B cell (primary cell): ENCODE measurements at regions not wholly inside any gene's neighbourhood (a gene's known extent, or its start where the extent isn't known, plus 50 kb on each side); places are given as distances from the start of the nearest gene placed in this dataset.

Experiments used
- ATAC-seq: fragments of 200-7000 bp; cut with Tn5 transposase; one replicate; pipeline ENCODE4 v1.10.0; 2021; ENCODE audit warnings: low read depth, mild to moderate bottlenecking, moderate number of reproducible peaks, moderate library complexity
- CTCF ChIA-PET: fragments of 350-600 bp; sonication (Branson Sonifier 250); formaldehyde crosslinking; loops from one replicate; lab custom pipeline; 2021; ENCODE audit warnings: antibody characterized with exemption, inconsistent platforms; lab: Charles Lee
- POLR2A ChIA-PET: fragments of 350-600 bp; sonication (Branson Sonifier 250); formaldehyde crosslinking; loops from one replicate; lab custom pipeline; 2021; ENCODE audit warnings: antibody characterized with exemption; lab: Charles Lee
- DNase-seq: peaks from one replicate; pipeline ENCODE4 v3.0.0; 2013
- H2AFZ ChIP-seq: 2 replicates; pipeline ENCODE4 v1.6.1; 2012; ENCODE audit warnings: mild to moderate bottlenecking, low read depth, low read length; ENCODE audit not compliant: insufficient read depth, poor library complexity, severe bottlenecking
- H3K27ac ChIP-seq, 2 donors: 1 replicate in 1 of 2; 2 replicates in 1 of 2; pipeline ENCODE4 v1.5.1; 2012 to 2013; ENCODE audit warnings: low read length in 2 of 2, mild to moderate bottlenecking in 2 of 2, moderate library complexity in 1 of 2
- H3K27me3 ChIP-seq, 4 experiments: fragments of 200-600 bp in 1 of 4; sonication (generic) in 1 of 4; replicated peaks in 1 of 4; 1 replicate in 2 of 4; 2 replicates in 2 of 4; pipeline versions ENCODE4 v1.6.1 to v1.7.0; 2013 to 2016; ENCODE audit warnings: low read length in 3 of 4, mild to moderate bottlenecking in 2 of 4, mixed read lengths in 1 of 4, moderate library complexity in 1 of 4; ENCODE audit not compliant: insufficient read depth in 4 of 4, control insufficient read depth in 3 of 4; ENCODE audit errors: control extremely low read depth in 1 of 4
- H3K36me3 ChIP-seq, 2 experiments: replicated peaks in 1 of 2; 1 replicate in 1 of 2; 2 replicates in 1 of 2; pipeline versions ENCODE4 v1.6.1 to v1.7.1; 2013; ENCODE audit warnings: low read length in 1 of 2; ENCODE audit not compliant: insufficient read depth in 2 of 2, control insufficient read depth in 1 of 2; ENCODE audit errors: control extremely low read depth in 1 of 2, extremely low read depth in 1 of 2
- H3K4me1 ChIP-seq, 2 donors: fragments of 200-600 bp in 1 of 2; sonication (generic) in 1 of 2; 1 replicate in 1 of 2; 2 replicates in 1 of 2; pipeline versions ENCODE4 v1.5.1 to v1.6.1; 2013 to 2017; ENCODE audit warnings: low read length in 2 of 2; ENCODE audit not compliant: control insufficient read depth in 2 of 2, insufficient read depth in 2 of 2
- H3K4me2 ChIP-seq: replicated peaks from 2 replicates; pipeline ENCODE3; 2012; ENCODE audit warnings: mild to moderate bottlenecking, low read depth, low read length; ENCODE audit not compliant: poor library complexity, severe bottlenecking
- H3K4me3 ChIP-seq, 5 experiments: fragments of 200-600 bp in 1 of 5; sonication (generic) in 1 of 5; 1 replicate in 3 of 5; 2 replicates in 2 of 5; pipeline versions ENCODE4 v1.5.1 to v1.7.0; 2011 to 2016; ENCODE audit warnings: low read length in 4 of 5, mild to moderate bottlenecking in 4 of 5, low read depth in 2 of 5, control low read depth in 1 of 5, moderate library complexity in 1 of 5; ENCODE audit not compliant: insufficient read depth in 1 of 5; ENCODE audit errors: control extremely low read depth in 1 of 5, extremely low read depth in 1 of 5
- H3K79me2 ChIP-seq: fragments of 200-600 bp; sonication (generic); one replicate; pipeline ENCODE4 v1.6.0; 2016; ENCODE audit warnings: low read length; ENCODE audit not compliant: control insufficient read depth, insufficient read depth
- H3K9ac ChIP-seq: fragments of 200-600 bp; sonication (generic); 2 replicates; pipeline ENCODE4 v1.6.1; 2017; ENCODE audit warnings: mild to moderate bottlenecking, low read length, moderate library complexity
- H3K9me3 ChIP-seq, 3 donors: one replicate each; pipeline versions ENCODE4 v1.6.1 to v1.7.1; 2013; ENCODE audit warnings: low read length in 2 of 3; ENCODE audit not compliant: control insufficient read depth in 2 of 3, insufficient read depth in 1 of 3; ENCODE audit errors: control extremely low read depth in 1 of 3
- H4K20me1 ChIP-seq: 2 replicates; pipeline ENCODE4 v1.6.0; 2012; ENCODE audit warnings: mild to moderate bottlenecking, low read length; ENCODE audit not compliant: insufficient read depth, control insufficient read depth, poor library complexity, severe bottlenecking
- H3K27ac Mint-ChIP-seq: one replicate; pipeline ENCODE4 v1.8.0; 2021; ENCODE audit warnings: mixed read lengths
- H3K27me3 Mint-ChIP-seq: one replicate; pipeline ENCODE4 v1.8.0; 2021; ENCODE audit warnings: mixed read lengths
- H3K4me1 Mint-ChIP-seq: one replicate; pipeline ENCODE4 v1.8.0; 2021; ENCODE audit warnings: mixed read lengths
- H3K4me3 Mint-ChIP-seq: one replicate; pipeline ENCODE4 v1.8.0; 2021; ENCODE audit warnings: mixed read lengths
- H3K9me3 Mint-ChIP-seq: one replicate; pipeline ENCODE4 v1.8.0; 2022; ENCODE audit warnings: mixed read lengths; ENCODE audit not compliant: insufficient read depth
- EZH2 ChIP-seq: IDR thresholded peaks from 2 replicates; pipeline ENCODE4 v1.6.1; 2012; ENCODE audit warnings: borderline replicate concordance, low read depth, mild to moderate bottlenecking, moderate library complexity, low read length; ENCODE audit not compliant: insufficient read depth, poor library complexity, severe bottlenecking
- WGBS: methylation state at CpG from one replicate; pipeline ENCODE4 v1.1.5; 2013; ENCODE audit warnings: missing lambda C conversion rate; ENCODE audit not compliant: insufficient coverage; 5-methylcytosine and 5-hydroxymethylcytosine counted together
- intact Hi-C: fragments of 100-400 bp; cut with micrococcal nuclease; formaldehyde crosslinking; loops from one replicate; pipeline ENCODE4 v1.10.0; 2022
- TF ChIP-seq, protein P1 (sequence below): fragments of 200-600 bp; IDR thresholded peaks from one replicate; pipeline ENCODE4 v1.8.0; 2022; ENCODE audit warnings: antibody characterized with exemption, mild to moderate bottlenecking

DNA sequence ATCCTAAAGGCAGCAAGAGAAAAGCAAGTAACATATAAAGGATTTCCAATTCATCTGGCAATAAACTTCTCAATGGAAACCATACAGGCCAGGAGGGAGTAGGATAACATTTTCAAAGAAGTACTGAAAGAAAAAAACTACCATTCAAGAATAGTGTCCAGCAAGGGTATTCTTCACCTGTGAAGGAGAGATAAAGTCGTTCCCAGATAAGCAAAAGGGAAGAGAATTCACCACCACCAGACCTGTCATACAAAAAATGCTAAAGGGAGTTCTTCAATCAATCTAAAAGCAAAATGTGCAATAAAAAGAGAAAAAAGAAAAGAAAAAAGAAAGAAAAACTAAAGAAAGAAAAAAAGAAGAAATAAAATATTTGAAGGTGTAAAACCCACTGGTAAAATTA, 228.9 kb upstream of the AMIGO2 start:
- H3K27me3 ChIP-seq, result no peaks in the 10 kb centered on the region
- peaks cover 8% of the 10 kb centered on the region for H3K79me2 ChIP-seq
- H3K4me3 ChIP-seq, result no peak overlapping the region
- TF ChIP-seq, protein P1, sequence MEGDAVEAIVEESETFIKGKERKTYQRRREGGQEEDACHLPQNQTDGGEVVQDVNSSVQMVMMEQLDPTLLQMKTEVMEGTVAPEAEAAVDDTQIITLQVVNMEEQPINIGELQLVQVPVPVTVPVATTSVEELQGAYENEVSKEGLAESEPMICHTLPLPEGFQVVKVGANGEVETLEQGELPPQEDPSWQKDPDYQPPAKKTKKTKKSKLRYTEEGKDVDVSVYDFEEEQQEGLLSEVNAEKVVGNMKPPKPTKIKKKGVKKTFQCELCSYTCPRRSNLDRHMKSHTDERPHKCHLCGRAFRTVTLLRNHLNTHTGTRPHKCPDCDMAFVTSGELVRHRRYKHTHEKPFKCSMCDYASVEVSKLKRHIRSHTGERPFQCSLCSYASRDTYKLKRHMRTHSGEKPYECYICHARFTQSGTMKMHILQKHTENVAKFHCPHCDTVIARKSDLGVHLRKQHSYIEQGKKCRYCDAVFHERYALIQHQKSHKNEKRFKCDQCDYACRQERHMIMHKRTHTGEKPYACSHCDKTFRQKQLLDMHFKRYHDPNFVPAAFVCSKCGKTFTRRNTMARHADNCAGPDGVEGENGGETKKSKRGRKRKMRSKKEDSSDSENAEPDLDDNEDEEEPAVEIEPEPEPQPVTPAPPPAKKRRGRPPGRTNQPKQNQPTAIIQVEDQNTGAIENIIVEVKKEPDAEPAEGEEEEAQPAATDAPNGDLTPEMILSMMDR, result no peak
- no peak for TF ChIP-seq EZH2
- POLR2A ChIA-PET, result no interaction called here
- no peak overlapping the region for H2AFZ ChIP-seq
- intact Hi-C loops, result loop anchor here (5.0 kb wide), 1 partner anchor 116 kb away; no protein-coding TSS in a partner anchor
- peaks cover 18 to 30% of the 10 kb centered on the region in 2 donors for H3K4me1 ChIP-seq
- H3K27ac Mint-ChIP-seq, result peak overlapping the region; percentile 53
- CTCF ChIA-PET, result interaction anchor here (1.0 to 1.3 kb wide), 3 partner anchors 89 to 276 kb away, joined by 4 to 6 read pairs (median 4); no protein-coding TSS in a partner anchor
- H3K27ac ChIP-seq, result no peak overlapping the region
- peak overlapping the region; percentile 10 for H3K4me3 Mint-ChIP-seq
- H4K20me1 ChIP-seq, result no peaks in the 10 kb centered on the region
- H3K4me1 Mint-ChIP-seq, result peaks cover 53% of the 10 kb centered on the region
- H3K9ac ChIP-seq, result no peak overlapping the region
- no peaks in the 10 kb centered on the region for H3K27me3 Mint-ChIP-seq
- DNase-seq (no peak), ATAC-seq (no peak)
- H3K4me2 ChIP-seq, result no peak overlapping the region
- H3K9me3 ChIP-seq, result peaks cover 1 to 22% (median 4%) of the 10 kb centered on the region in 3 donors
- no peaks in the 10 kb centered on the region for H3K36me3 ChIP-seq
- no peaks in the 10 kb centered on the region for H3K9me3 Mint-ChIP-seq
- WGBS, result no CpG with 5 or more reads among the region's 1 CpG

DNA sequence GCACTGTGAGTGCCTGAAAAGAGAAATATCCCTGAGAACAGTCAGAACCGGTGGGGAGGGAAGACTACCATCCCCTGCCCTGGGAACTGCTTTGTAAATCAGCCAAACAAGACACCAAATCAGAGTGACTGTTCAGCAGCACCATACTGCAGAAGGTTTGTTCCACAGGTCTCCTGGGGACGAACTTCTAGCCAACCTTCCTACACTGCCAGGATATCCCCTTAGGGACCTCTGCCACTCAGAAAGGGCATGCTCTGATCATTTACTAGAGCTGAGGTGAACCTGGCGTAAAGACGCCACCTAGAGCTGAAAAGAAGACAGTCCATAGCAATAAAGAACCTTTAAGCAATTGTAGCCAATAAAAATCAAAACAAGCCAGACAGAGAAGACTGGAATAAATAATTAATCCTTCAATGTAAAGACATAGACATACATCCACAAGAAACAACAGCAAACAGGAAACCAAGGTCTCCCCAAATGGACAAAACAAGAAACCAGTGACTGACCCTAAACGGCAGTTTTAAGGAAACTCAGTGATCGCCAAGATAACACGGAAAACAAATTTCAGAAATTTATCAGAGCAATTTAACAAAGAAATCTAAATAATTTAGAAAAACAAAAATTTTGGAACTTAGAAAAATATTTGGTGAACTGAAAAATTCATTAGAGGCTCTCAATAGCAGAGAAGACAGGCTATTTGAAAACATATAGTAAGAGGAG, 228.1 kb upstream of the AMIGO2 start:
- H3K9me3 Mint-ChIP-seq, result no peaks in the 10 kb centered on the region
- peak overlapping the region; percentile 73 to 74 for H3K27ac ChIP-seq
- H3K27ac Mint-ChIP-seq, result peak overlapping the region; percentile 90
- peak overlapping the region; percentile 68 for H3K9ac ChIP-seq
- intact Hi-C loops, result loop anchor here (1.0 to 5.0 kb wide), 8 partner anchors 39 to 276 kb away; partner anchors contain the start of genes AMIGO2 and PCED1B
- ATAC-seq (peak; percentile 84), DNase-seq (peak; percentile 84)
- H3K4me1 ChIP-seq, result peaks cover 10 to 29% of the 10 kb centered on the region in 2 donors
- H3K4me1 Mint-ChIP-seq, result peaks cover 53% of the 10 kb centered on the region
- peaks cover 8% of the 10 kb centered on the region for H3K79me2 ChIP-seq
- H3K27me3 Mint-ChIP-seq, result no peaks in the 10 kb centered on the region
- ChIA-PET CTCF (interaction anchor here (1.0 to 2.4 kb wide), 28 partner anchors 9 to 275 kb away, joined by 3 to 66 read pairs (median 5); partner anchors contain the start of genes AMIGO2 and PCED1B), POLR2A (interaction anchor here (0.9 to 1.2 kb wide), 5 partner anchors 39 to 225 kb away, joined by 3 to 4 read pairs (median 4); no protein-coding TSS in a partner anchor)
- H3K4me3 ChIP-seq, result peak overlapping the region; percentile 64 to 90 (median 73)
- H3K4me2 ChIP-seq, result peak overlapping the region; percentile 81
- no peaks in the 10 kb centered on the region for H4K20me1 ChIP-seq
- TF ChIP-seq, protein P1, result peak; percentile 76
- no peak for TF ChIP-seq EZH2
- peak overlapping the region; percentile 94 for H3K4me3 Mint-ChIP-seq
- H3K36me3 ChIP-seq, result no peaks in the 10 kb centered on the region
- peaks cover 1 to 26% (median 4%) of the 10 kb centered on the region in 3 donors for H3K9me3 ChIP-seq
- no peaks in the 10 kb centered on the region for H3K27me3 ChIP-seq
- H2AFZ ChIP-seq, result peak overlapping the region; percentile 77
- WGBS, result 4% methylated on average over 2 of the region's 7 CpGs
